DMS153 treated with DMSO at 0.1 percent for 48 hours (cell line): ENCODE measurements at regions not wholly inside any gene's neighbourhood (a gene's known extent, or its start where the extent isn't known, plus 50 kb on each side); places are given as distances from the start of the nearest gene placed in this dataset.
"Not testable (repeated sequence)": the region's sequence is repeated elsewhere in the genome, so short reads cannot be mapped to it uniquely, and the experiment has no call there.

Experiments
- DNase-seq: peaks from one replicate; lab custom pipeline; 2025; ENCODE audit not compliant: unreplicated experiment; lab: John Stamatoyannopoulos, UW

GRCh38 chr3:102676424-102676823 lies 241.6 kb downstream of the ZPLD1 start:
- DNase-seq: no peak

- no peak for DNase-seq
These were observed 247.9 kb downstream of the ZPLD1 start for GRCh38 chr3:102682741-102683140.

DNA sequence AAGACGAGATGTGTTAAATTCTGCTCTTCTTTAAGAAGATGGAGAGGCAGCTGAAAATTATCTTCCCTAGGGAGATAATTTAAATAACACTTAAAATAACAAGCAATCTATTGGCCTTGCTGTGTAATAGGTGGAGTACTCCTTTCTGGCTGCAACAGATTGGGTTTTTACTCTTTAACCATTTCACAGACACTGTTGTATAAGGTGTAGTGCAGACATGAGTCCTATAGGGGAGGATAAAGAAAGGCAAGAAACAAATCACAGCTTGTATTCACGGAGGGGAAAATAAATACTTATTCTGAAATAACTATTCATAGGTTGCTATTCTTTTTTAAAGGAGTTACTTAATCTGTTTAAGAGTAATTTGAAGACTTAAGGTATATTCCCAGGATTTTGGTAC lies 252.0 kb downstream of the ZPLD1 start:
- DNase-seq: no peak

GRCh38 chr3:102687851-102688555 lies 253.2 kb downstream of the ZPLD1 start:
- no peak for DNase-seq

DNA sequence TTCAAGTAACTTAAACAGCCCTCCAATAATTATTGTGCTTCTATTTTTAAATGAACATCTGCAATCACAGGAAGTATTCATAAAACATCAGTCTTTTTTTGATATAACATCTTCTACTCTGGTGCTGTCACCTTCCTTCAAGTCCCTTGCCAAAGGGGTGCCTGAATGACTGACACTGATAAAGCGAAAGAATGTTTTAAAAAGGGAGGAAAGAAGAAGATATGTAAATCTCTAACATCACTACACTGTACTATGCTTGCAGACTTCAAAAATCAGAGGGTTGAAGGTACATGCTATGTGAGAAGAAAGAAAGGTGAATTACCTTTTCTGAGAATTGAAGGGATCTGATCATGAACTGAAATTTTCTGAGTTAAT lies 253.7 kb downstream of the ZPLD1 start:
- DNase-seq: no peak

- DNase-seq: no peak
These were observed 256.7 kb downstream of the ZPLD1 start for GRCh38 chr3:102691507-102691906.

GRCh38 chr3:102699104-102699818 lies 264.4 kb downstream of the ZPLD1 start:
- DNase-seq: no peak

GRCh38 chr3:102699819-102700140 lies 265.0 kb downstream of the ZPLD1 start:
- DNase-seq: no peak

DNA sequence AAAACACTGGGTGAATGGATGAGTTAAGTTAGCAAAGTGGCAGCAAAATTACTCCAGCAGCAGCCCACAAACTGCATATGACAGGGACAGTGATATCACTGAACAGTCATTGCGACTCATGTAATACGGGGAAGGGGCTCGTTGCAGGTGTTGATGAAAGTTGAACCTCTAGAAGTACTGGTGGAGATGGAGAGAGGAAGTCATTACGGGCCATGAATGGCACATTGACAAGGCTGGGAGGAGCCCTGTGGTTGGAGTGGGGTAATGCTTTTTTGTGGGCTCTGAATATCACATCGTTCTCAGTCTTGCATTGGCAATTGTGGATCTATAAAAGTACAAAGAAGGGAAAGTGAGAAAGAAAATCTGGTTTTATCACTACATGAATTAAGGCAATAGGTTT lies 278.1 kb downstream of the ZPLD1 start:
- no peak for DNase-seq

DNA sequence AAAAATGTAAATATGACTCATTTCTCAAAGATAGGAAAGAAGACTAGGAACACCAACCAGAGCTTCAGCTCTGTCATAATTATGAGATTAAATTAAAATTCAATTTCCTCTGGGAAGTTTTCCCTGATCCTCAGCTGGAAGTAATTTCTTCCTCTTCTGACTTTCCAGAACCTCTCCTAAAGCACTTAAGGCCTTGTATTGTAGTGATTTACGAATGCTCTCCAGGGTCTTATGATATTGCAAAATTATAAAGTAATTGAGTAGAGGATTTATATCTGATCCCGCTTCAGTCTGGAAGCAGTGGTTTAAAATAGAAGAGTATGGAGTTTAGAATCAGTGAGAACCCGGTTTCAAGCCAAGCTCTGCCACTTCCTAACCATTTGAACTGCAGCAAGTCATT lies 279.8 kb downstream of the ZPLD1 start:
- no peak for DNase-seq

DNA sequence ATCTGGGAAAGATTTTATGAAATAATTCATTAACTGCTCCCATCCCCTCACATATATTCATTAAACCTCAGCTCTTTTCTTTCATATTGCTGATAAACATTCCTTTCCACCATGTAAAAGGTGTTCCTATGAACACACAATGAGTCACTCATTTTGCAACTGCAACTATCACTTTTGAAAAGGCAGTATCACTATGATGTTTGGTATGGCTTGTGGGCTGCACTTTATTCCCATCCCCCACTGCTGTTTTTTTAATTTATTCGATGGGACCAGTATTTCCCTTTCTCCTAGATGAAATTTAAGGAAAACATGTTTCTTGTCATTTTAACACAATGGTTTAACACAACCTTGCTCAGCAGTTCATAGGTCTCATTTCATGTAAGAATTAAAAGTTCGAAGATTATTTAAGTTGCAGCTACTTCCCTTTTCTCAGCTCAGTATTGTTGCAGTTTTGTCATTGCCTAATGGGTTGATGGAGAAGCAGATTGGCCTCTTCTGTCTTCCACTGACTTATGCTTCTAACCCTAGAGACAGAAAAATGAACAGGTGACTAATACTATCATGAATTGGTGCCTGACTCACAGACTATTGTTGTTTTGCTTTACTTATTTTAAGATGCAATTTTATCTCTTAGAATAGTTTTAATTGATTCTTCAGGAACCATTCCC lies 280.3 kb downstream of the ZPLD1 start:
- DNase-seq: no peak

- no peak for DNase-seq
These were observed 283.8 kb downstream of the ZPLD1 start for GRCh38 chr3:102718651-102719050.

DNA sequence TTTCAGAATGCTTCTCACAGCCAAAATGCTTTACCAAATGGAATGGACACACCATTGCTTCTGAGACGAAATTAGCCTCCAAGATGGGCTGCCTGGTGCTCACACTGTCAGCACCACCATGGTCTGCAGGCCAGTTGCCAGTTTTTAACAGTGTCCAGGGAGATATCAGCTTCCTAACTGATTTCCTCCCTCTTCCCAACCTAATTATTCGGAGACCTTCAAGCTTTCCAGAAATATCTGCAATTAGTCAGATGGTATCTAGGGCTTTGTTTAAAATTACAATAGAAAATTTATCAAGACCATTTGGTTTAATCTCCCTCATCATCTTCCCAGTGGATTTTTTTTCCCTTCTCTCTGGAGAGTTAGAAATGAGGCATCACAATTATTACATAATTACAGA lies 287.5 kb downstream of the ZPLD1 start:
- DNase-seq: no peak

- no peak for DNase-seq
These were observed 292.5 kb downstream of the ZPLD1 start for GRCh38 chr3:102727340-102727739.

- not testable (repeated sequence) for DNase-seq
These were observed 297.8 kb downstream of the ZPLD1 start for GRCh38 chr3:102732581-102732980.

DNA sequence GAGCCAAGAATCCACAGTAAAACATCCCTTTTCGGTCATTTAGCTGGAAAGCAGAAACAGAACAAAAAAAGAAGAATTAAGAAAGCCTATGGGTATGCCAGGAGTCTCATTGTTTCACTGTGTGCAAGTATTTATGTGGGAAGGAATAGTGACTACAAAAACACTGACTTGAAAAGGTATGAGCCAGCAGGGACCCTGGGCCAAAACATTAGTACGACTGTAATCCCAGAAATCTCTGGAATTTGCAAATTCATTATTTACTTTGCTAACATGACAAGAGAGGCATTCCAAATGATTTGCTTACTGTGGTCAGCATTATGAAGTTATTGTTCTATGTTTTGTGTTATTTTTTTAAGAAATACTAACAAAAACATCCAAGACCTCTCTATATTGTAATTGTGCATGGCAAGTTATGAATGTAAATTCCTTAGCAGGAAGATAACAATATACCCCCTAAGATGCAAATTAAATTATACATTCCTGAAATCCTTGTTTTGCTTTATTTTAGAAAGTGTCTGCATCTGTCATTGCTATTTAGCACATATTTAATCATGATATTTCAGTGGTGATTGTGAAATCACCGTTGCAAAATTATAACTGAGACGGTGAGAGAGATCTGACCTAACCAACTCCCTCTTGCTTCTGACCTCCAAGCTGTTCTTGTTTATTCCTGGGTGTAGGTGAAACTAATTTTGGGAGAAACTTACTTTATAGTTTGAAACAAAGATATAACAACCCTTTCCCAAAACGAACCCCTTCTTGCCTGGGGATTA lies 299.2 kb downstream of the ZPLD1 start:
- no peak for DNase-seq

DNA sequence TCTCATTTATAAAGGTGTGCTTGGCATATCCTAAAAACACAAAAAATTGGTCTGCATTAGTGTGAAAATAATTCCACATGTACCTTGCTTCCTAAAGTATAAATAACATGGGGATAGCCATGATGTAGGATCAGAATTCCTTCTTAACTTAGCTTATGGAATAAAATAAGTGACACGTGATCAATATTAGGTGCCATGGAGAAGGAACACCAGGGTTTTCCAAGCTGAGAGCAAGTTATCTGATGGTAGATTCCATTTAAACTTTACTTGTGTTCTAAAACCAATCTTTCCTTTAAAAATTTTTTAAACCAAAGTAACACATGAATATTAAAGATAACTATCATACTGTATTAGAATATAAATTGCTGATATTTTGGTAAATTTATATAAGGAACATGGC lies 300.5 kb downstream of the ZPLD1 start:
- no peak for DNase-seq

DNA sequence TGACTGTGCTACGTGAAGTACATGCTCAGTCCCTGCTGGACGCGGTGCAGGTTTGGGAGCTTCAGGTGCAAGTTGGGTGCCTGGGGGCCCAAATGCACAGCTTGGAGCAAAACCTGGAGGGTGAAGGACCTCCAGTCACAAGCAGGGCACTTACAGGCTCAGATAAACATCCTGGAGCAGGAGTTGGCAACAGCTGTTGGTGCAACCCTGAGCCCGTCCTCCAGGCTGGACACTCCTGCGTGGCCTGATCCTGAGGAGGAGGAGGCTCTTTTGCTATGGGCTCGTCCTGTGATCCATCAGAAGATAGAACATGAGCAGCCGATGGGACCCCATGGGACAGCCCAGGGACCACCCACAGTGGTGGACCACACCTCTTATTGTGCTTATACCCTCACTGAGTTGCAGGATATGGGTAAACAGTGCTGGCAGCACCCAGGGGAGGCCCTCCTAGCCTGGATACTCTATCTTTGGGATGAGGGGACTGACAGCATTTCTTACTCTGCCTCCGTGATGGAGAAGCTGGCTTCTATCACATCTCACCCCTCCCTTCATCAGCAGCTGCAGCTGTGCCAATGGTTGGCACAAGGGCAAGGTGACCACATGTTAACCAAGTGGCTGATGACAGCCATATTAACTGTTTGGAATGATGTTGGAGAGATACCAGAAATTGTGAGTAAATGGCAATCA lies 301.6 kb downstream of the ZPLD1 start:
- no peak for DNase-seq

DNA sequence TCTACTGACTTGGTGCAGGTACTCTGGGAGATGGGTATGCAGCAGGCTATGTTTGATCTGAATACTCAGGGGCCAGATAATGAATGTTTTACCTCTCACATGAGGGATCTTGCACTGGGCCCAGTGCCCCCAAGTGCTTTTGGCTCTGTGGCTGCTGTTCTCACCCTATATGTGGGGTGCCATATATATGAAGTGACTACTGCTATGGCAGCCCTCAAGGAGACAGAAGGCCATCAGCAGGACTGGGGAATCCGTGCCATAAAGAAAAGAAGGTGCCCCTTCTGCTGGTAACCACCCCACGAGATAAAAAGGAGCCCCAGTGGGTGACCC lies 302.1 kb downstream of the ZPLD1 start:
- no peak for DNase-seq

- no peak for DNase-seq
These were observed 302.5 kb downstream of the ZPLD1 start for GRCh38 chr3:102737353-102737752.

GRCh38 chr3:102741105-102741504 lies 306.3 kb downstream of the ZPLD1 start:
- DNase-seq: no peak
